Heart right ventricle (tissue), 16 donors: ENCODE measurements at regions not wholly inside any gene's neighbourhood (a gene's known extent, or its start where the extent isn't known, plus 50 kb on each side); places are given as distances from the start of the nearest gene placed in this dataset.

ENCODE experiments used
- ATAC-seq, 8 donors: fragments of 200-7000 bp; cut with Tn5 transposase; one replicate each; pipeline ENCODE4 v1.9.1; 2020; ENCODE audit warnings: mild to moderate bottlenecking in 8 of 8, moderate library complexity in 8 of 8, moderate number of reproducible peaks in 1 of 8
- DNase-seq, 2 donors: peaks; one replicate each; pipeline ENCODE4 v3.0.0-alpha.2; 2020
- H3K27ac ChIP-seq, 10 donors: fragments of 200-600 bp; sonication (generic) in 2 of 10; one replicate each; pipeline versions ENCODE4 v1.5.0 to v1.8.0; 2020 to 2022; ENCODE audit warnings: mild to moderate bottlenecking in 3 of 10
- H3K27me3 ChIP-seq, 7 donors: fragments of 200-600 bp; one replicate each; pipeline ENCODE4 v1.8.0; 2021 to 2022; ENCODE audit warnings: mild to moderate bottlenecking in 2 of 7
- H3K36me3 ChIP-seq, 9 donors: fragments of 200-600 bp; sonication (generic) in 1 of 9; one replicate each; pipeline versions ENCODE4 v1.5.0 to v1.8.0; 2020 to 2022; ENCODE audit warnings: mild to moderate bottlenecking in 2 of 9
- H3K4me1 ChIP-seq, 9 donors: fragments of 200-600 bp; sonication (generic) in 1 of 9; one replicate each; pipeline versions ENCODE4 v1.5.0 to v1.8.0; 2020 to 2022; ENCODE audit warnings: mild to moderate bottlenecking in 4 of 9
- H3K4me3 ChIP-seq, 10 donors: fragments of 200-600 bp; sonication (generic) in 2 of 10; one replicate each; pipeline versions ENCODE4 v1.5.0 to v1.8.0; 2020 to 2022; ENCODE audit warnings: mild to moderate bottlenecking in 7 of 10, moderate library complexity in 2 of 10
- H3K9me3 ChIP-seq, 11 donors: fragments of 200-600 bp in 10 of 11; sonication (generic) in 2 of 11; one replicate each; pipeline versions ENCODE4 v1.5.0 to v1.8.0; 2013 to 2022; ENCODE audit warnings: mild to moderate bottlenecking in 2 of 11, control low read depth in 1 of 11, moderate library complexity in 1 of 11
- CTCF ChIP-seq, 9 donors: fragments of 200-600 bp; sonication (generic) in 2 of 9; IDR thresholded peaks; one replicate each; pipeline versions ENCODE4 v1.5.0 to v1.8.0; 2021 to 2022; ENCODE audit warnings: antibody characterized with exemption in 9 of 9, mild to moderate bottlenecking in 5 of 9, moderate library complexity in 1 of 9
- WGBS, 2 donors: extraction: QIAGEN DNeasy Blood & Tissue Kit; methylation state at CpG; one replicate each; pipeline ENCODE4 v1.1.7; 2013; ENCODE audit warnings: inconsistent platforms in 1 of 2; 5-methylcytosine and 5-hydroxymethylcytosine counted together
- intact Hi-C, 10 donors: fragments of 100-400 bp; cut with DNase I; formaldehyde crosslinking; loops; one replicate each; pipeline versions ENCODE4 v1.11.1 to v1.14.2; 2022
- donor health status: Arrhythmogenic right ventricular cardiomyopathy.
- donor health status: ischemic (EF 13 %, LVEDD 7.1; RV severe dilation, severe dysfunction).
- donor health status: healthy with polysubstance abuse.
- donor health status: DM: no; HTN: yes; CAD: no.
- donor health status: DM: no; HTN: no; CAD: no.
- donor health status: ischemic (EF 25% LVEDD 6.9; RV normal size, moderate dysfunction).
- donor health status: ischemic (EF 25% LVEDD 5.7; RV mildly dilated, moderate dysfunction).
- donor health status: healthy.
- donor health status: DM: yes; HTN: yes; CAD: no.
- donor health status: Ischemic cardiomyopathy.
- donor health status: ischemic (EF 35%, LVEDD 5.7; RV mildly dilated, moderate dysfunction).
- donor health status: nonischemic (EF 11% LVEDD 7.7; RV severe dilation, severe dysfunction).
- donor health status: DM: yes; HTN: yes; CAD: no.
- donor health status: PGD.
- donor health status: ischemic (EF 29% LVEDD 5.4; RV normal size, mild dysfunction).
- donor health status: nonischemic (EF 23%, LVEDD 6.1; RV moderate dilation, normal function).

GRCh38 chr22:49689255-49689770, 138.4 kb downstream of the BRD1 start:
- intact Hi-C loops = no loop called here
- DNase-seq (no peak), ATAC-seq (no peak)
- H3K36me3 ChIP-seq = no peaks in the 10 kb centered on the region
- 76 to 86% methylated on average over 5 of the region's 5 CpGs for WGBS, 2 donors
- H3K27me3 ChIP-seq = peaks cover 3 to 44% (median 38%) of the 10 kb centered on the region in 7 donors
- no peak overlapping the region for H3K4me3 ChIP-seq
- no peak overlapping the region for H3K27ac ChIP-seq
- H3K9me3 ChIP-seq = peaks cover 0 to 12% (median 0%) of the 10 kb centered on the region in 11 donors
- TF ChIP-seq CTCF (IDR thresholded peaks at IDR 0.05) = no peak
- no peaks in the 10 kb centered on the region for H3K4me1 ChIP-seq

GRCh38 chr22:49688516-49689254, 139.0 kb downstream of the BRD1 start:
- intact Hi-C loops = no loop called here
- 75 to 82% methylated on average over 20 of the region's 20 CpGs for WGBS, 2 donors
- H3K36me3 ChIP-seq = no peaks in the 10 kb centered on the region
- no peak overlapping the region for H3K27ac ChIP-seq
- TF ChIP-seq CTCF (IDR thresholded peaks at IDR 0.05) = no peak
- H3K4me1 ChIP-seq = no peaks in the 10 kb centered on the region
- ATAC-seq (no peak), DNase-seq (no peak)
- no peak overlapping the region for H3K4me3 ChIP-seq
- H3K27me3 ChIP-seq = peaks cover 3 to 44% (median 38%) of the 10 kb centered on the region in 7 donors
- peaks cover 0 to 12% (median 0%) of the 10 kb centered on the region in 11 donors for H3K9me3 ChIP-seq

- intact Hi-C loops = no loop called here
- H3K9me3 ChIP-seq = peaks cover 0 to 12% (median 0%) of the 10 kb centered on the region in 11 donors
- 79 to 82% methylated on average over 24 of the region's 24 CpGs for WGBS, 2 donors
- H3K27me3 ChIP-seq = peaks cover 3 to 44% (median 38%) of the 10 kb centered on the region in 7 donors
- DNase-seq (no peak), ATAC-seq (no peak)
- H3K27ac ChIP-seq = no peak overlapping the region
- H3K36me3 ChIP-seq = no peaks in the 10 kb centered on the region
- no peak for TF ChIP-seq CTCF (IDR thresholded peaks at IDR 0.05)
- H3K4me3 ChIP-seq = no peak overlapping the region
- H3K4me1 ChIP-seq = no peaks in the 10 kb centered on the region
Observed at GRCh38 chr22:49687786-49688515, 139.7 kb downstream of the BRD1 start.

- TF ChIP-seq CTCF (IDR thresholded peaks at IDR 0.05) = no peak
- DNase-seq = no peak
- Histone ChIP-seq H3K27ac (no peak overlapping the region), H3K9me3 (peaks cover 0 to 12% (median 0%) of the 10 kb centered on the region in 11 donors), H3K27me3 (peaks cover 3 to 44% (median 34%) of the 10 kb centered on the region in 7 donors), H3K4me1 (no peaks in the 10 kb centered on the region), H3K36me3 (no peaks in the 10 kb centered on the region), H3K4me3 (no peak overlapping the region)
- intact Hi-C loops = no loop called here
- 61 to 73% methylated on average over 3 of the region's 3 CpGs for WGBS, 2 donors
- ATAC-seq = no peak
Observed at GRCh38 chr22:49687333-49687732, 140.3 kb downstream of the BRD1 start.
